DMS114 treated with DMSO at 0.1 percent for 48 hours (cell line): ENCODE measurements at regions not wholly inside any gene's neighbourhood (a gene's known extent, or its start where the extent isn't known, plus 50 kb on each side); places are given as distances from the start of the nearest gene placed in this dataset.
"Not testable (repeated sequence)": the region's sequence is repeated elsewhere in the genome, so short reads cannot be mapped to it uniquely, and the experiment has no call there.

Source experiments
- DNase-seq: peaks from one replicate; lab custom pipeline; 2025; ENCODE audit not compliant: unreplicated experiment; lab: John Stamatoyannopoulos, UW

GRCh38 chr10:4639960-4640359 lies 186.0 kb upstream of the AKR1E2 start:
- DNase-seq = no peak

GRCh38 chr10:4638099-4638498 lies 187.9 kb upstream of the AKR1E2 start:
- no peak for DNase-seq

GRCh38 chr10:4637657-4638056 lies 188.3 kb upstream of the AKR1E2 start:
- no peak for DNase-seq

- no peak for DNase-seq
Measured at GRCh38 chr10:4635883-4636282, 190.1 kb upstream of the AKR1E2 start.

- DNase-seq = no peak
Measured at GRCh38 chr10:4635388-4635787, 190.6 kb upstream of the AKR1E2 start.

- no peak for DNase-seq
Measured at GRCh38 chr10:4633776-4634175, 192.2 kb upstream of the AKR1E2 start.

- DNase-seq = no peak
Measured at GRCh38 chr10:4633186-4633585, 192.8 kb upstream of the AKR1E2 start.

- no peak for DNase-seq
Measured at GRCh38 chr10:4632757-4633156, 193.2 kb upstream of the AKR1E2 start.

GRCh38 chr10:4626919-4627318 lies 199.1 kb upstream of the AKR1E2 start:
- no peak for DNase-seq

GRCh38 chr10:4623757-4624420 lies 202.1 kb upstream of the AKR1E2 start:
- no peak for DNase-seq

GRCh38 chr10:4623200-4623599 lies 202.8 kb upstream of the AKR1E2 start:
- DNase-seq = no peak

- no peak for DNase-seq
Measured at GRCh38 chr10:4622384-4622783, 203.6 kb upstream of the AKR1E2 start.

- DNase-seq = no peak
Measured at GRCh38 chr10:4617589-4617988, 208.4 kb upstream of the AKR1E2 start.

- DNase-seq = no peak
Measured at GRCh38 chr10:4615042-4615441, 211.0 kb upstream of the AKR1E2 start.

- no peak for DNase-seq
Measured at GRCh38 chr10:4609251-4609650, 216.8 kb upstream of the AKR1E2 start.

- no peak for DNase-seq
Measured at GRCh38 chr10:4607681-4608080, 218.3 kb upstream of the AKR1E2 start.

GRCh38 chr10:4606856-4607636 lies 219.0 kb upstream of the AKR1E2 start:
- DNase-seq = no peak

GRCh38 chr10:4602764-4603491 lies 223.1 kb upstream of the AKR1E2 start:
- DNase-seq = no peak

GRCh38 chr10:4599471-4599870 lies 226.5 kb upstream of the AKR1E2 start:
- no peak for DNase-seq

GRCh38 chr10:4597898-4598297 lies 228.1 kb upstream of the AKR1E2 start:
- not testable (repeated sequence) for DNase-seq

GRCh38 chr10:4596951-4597350 lies 229.1 kb upstream of the AKR1E2 start:
- DNase-seq = no peak

- DNase-seq = no peak
Measured at GRCh38 chr10:4595719-4596319, 230.2 kb upstream of the AKR1E2 start.
